ENCODE measurements at regions not wholly inside any gene's neighbourhood (a gene's known extent, or its start where the extent isn't known, plus 50 kb on each side); places are given as distances from the start of the nearest gene placed in this dataset.

DNA sequence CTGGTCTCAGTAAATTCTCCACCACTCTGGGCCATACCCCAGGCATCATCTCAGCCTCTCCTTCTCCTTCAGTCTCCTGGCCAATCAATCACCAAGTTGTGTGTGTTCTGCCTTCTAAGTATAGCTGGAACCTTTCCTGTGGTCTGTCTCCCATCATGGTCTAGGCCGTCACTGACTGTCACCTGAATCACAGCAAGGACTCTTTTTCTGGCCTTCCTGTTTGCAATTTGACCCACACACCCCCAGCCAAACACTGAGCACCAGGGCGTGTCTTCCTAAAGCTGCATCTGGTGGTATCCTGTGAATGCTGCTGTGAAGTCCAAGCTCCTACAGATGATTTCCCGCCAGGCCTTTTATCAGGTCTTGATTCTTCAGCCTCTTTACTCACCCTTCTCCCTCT lies 52.6 kb upstream of the PRELID3B start:
- CTCF ChIA-PET = no interaction called here
- POLR2A ChIA-PET (ENCODE audit: unreplicated experiment) = no interaction called here
- Histone ChIP-seq H2AFZ (ENCODE audit: low read length) (no peak overlapping the region), H3K4me3 (ENCODE audit: low read length) (no peak overlapping the region), H3K4me1 (ENCODE audit: insufficient read depth, low read length) (no peaks in the 10 kb centered on the region), H3K9me2 (replicated peaks; ENCODE audit: low read length) (no peaks in the 10 kb centered on the region), H3F3A (ENCODE audit: low read length, unreplicated experiment) (no peaks in the 10 kb centered on the region), H3K9me3 (ENCODE audit: low read length) (no peaks in the 10 kb centered on the region), H3K36me3 (ENCODE audit: low read depth, low read length) (no peaks in the 10 kb centered on the region), H3K27ac (ENCODE audit: low read length) (no peak overlapping the region), H3K9ac (ENCODE audit: low read length) (no peak overlapping the region), H3K27me3 (ENCODE audit: low read length) (peaks cover 93% of the 10 kb centered on the region), H3K4me2 (ENCODE audit: low read length) (no peak overlapping the region), H3K79me2 (ENCODE audit: low read length) (no peaks in the 10 kb centered on the region), H4K20me1 (ENCODE audit: low read length) (no peaks in the 10 kb centered on the region)
- intact Hi-C loops (cut with micrococcal nuclease) = no loop called here
- DNase-seq (no peak), ATAC-seq (no peak)
- no TSS peak for BruUV-seq (replicated peaks)
- TF ChIP-seq, protein P1, sequence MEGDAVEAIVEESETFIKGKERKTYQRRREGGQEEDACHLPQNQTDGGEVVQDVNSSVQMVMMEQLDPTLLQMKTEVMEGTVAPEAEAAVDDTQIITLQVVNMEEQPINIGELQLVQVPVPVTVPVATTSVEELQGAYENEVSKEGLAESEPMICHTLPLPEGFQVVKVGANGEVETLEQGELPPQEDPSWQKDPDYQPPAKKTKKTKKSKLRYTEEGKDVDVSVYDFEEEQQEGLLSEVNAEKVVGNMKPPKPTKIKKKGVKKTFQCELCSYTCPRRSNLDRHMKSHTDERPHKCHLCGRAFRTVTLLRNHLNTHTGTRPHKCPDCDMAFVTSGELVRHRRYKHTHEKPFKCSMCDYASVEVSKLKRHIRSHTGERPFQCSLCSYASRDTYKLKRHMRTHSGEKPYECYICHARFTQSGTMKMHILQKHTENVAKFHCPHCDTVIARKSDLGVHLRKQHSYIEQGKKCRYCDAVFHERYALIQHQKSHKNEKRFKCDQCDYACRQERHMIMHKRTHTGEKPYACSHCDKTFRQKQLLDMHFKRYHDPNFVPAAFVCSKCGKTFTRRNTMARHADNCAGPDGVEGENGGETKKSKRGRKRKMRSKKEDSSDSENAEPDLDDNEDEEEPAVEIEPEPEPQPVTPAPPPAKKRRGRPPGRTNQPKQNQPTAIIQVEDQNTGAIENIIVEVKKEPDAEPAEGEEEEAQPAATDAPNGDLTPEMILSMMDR (conservative IDR thresholded peaks at IDR 0.05; ENCODE audit: low read depth, low read length) = no peak
- TF ChIP-seq EZH2phosphoT487 (IDR thresholded peaks at IDR 0.05; ENCODE audit: borderline replicate concordance, low read length) (no peak), EZH2 (IDR thresholded peaks at IDR 0.05; ENCODE audit: low read length, unreplicated experiment) (no peak)

DNA sequence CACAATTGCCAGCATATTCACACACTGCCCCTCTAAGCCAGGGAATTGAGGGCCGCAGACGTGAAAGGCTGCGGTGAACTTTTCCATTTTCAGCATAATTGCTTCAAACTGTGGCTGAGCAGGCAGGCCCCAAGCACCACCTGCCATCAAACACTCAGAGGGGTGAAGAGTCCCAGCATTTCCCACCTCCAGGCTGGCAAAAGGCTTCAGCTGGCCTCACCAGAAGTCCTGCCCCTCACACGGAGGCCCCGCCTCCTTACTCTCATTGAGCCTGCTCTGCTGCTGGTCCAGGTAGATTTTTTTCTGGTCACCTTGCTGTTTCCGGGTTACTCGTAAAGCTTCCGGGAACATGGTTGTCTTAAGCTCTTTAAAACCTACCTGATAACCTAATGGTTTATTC lies 52.0 kb upstream of the PRELID3B start:
- intact Hi-C loops (cut with micrococcal nuclease) = no loop called here
- no peak for TF ChIP-seq EZH2phosphoT487 (IDR thresholded peaks at IDR 0.05; ENCODE audit: borderline replicate concordance, low read length)
- no peak for TF ChIP-seq EZH2 (IDR thresholded peaks at IDR 0.05; ENCODE audit: low read length, unreplicated experiment)
- TF ChIP-seq, protein P1 (conservative IDR thresholded peaks at IDR 0.05; ENCODE audit: low read depth, low read length) = no peak
- no peak overlapping the region for H3K9ac ChIP-seq (ENCODE audit: low read length)
- peaks cover 93% of the 10 kb centered on the region for H3K27me3 ChIP-seq (ENCODE audit: low read length)
- H3F3A ChIP-seq (ENCODE audit: low read length, unreplicated experiment) = no peaks in the 10 kb centered on the region
- no peak overlapping the region for H3K4me3 ChIP-seq (ENCODE audit: low read length)
- no peak overlapping the region for H2AFZ ChIP-seq (ENCODE audit: low read length)
- no peak overlapping the region for H3K4me2 ChIP-seq (ENCODE audit: low read length)
- H3K27ac ChIP-seq (ENCODE audit: low read length) = no peak overlapping the region
- H3K4me1 ChIP-seq (ENCODE audit: insufficient read depth, low read length) = no peaks in the 10 kb centered on the region
- no peaks in the 10 kb centered on the region for H3K9me2 ChIP-seq (replicated peaks; ENCODE audit: low read length)
- H3K36me3 ChIP-seq (ENCODE audit: low read depth, low read length) = no peaks in the 10 kb centered on the region
- POLR2A ChIA-PET (ENCODE audit: unreplicated experiment) = no interaction called here
- CTCF ChIA-PET = no interaction called here
- BruUV-seq (replicated peaks) = no TSS peak
- DNase-seq (no peak), ATAC-seq (no peak)
- H4K20me1 ChIP-seq (ENCODE audit: low read length) = no peaks in the 10 kb centered on the region
- no peaks in the 10 kb centered on the region for H3K9me3 ChIP-seq (ENCODE audit: low read length)
- H3K79me2 ChIP-seq (ENCODE audit: low read length) = no peaks in the 10 kb centered on the region
